ENCODE measurements at regions not wholly inside any gene's neighbourhood (a gene's known extent, or its start where the extent isn't known, plus 50 kb on each side); places are given as distances from the start of the nearest gene placed in this dataset.
A peak's percentile ranks its signal among the peaks of the same experiment; 100 is the strongest.
"Not testable (repeated sequence)": the region's sequence is repeated elsewhere in the genome, so short reads cannot be mapped to it uniquely, and the experiment has no call there.

- DNase-seq = peak; percentile 93
Observed at GRCh38 chr11:66789097-66789890, 53.9 kb upstream of the RCE1 start.

- DNase-seq = no peak
Observed at GRCh38 chr11:66787934-66788758, 55.1 kb upstream of the RCE1 start.

- DNase-seq = no peak
Observed at GRCh38 chr11:66784575-66784974, 55.6 kb upstream of the SPTBN2 start.

- no peak for DNase-seq
Observed at GRCh38 chr11:66782726-66783125, 53.7 kb upstream of the SPTBN2 start.

- not testable (repeated sequence) for DNase-seq
Observed at GRCh38 chr11:66779651-66780050, 50.6 kb upstream of the SPTBN2 start.

All from NCI-H146 (cell line).